ENCODE measurements at regions not wholly inside any gene's neighbourhood (a gene's known extent, or its start where the extent isn't known, plus 50 kb on each side); places are given as distances from the start of the nearest gene placed in this dataset.

DNA sequence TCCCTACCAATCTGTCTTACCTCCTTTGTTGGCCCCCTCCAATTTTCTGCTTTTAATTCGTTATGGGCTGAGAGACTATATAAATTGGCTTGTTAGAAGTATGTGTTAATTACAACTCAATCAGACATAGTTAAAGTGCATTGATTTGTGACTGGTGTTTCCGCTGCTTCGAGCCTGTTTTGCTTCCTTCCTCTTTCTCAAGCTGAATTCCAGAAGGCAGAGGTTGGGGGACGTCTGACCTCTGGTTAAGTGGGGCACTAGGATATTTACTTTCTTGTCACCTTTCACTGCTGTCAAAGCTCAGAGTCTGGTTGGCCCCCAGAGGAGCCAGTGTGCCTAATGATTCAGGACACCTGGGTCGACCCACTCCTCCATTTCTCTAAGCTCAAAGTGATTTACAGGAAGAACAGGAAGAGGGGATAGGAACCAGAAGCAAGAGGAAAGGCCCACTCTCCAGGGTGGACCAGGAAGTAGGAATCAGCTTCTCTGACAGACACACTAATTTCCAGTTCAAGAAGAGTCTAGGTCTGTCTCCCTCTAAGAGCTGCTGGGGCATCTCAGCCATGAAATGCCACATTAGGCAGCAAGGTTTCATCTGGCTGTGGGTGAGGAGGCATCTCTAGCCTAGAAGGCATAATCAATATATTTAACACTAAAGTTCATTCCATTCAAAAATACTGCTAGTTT, 397.2 kb upstream of the NPVF start:
- Mint-ChIP-seq H3K9me3 (no peaks in the 10 kb centered on the region), H3K4me3 (no peak overlapping the region), H3K27ac (peak overlapping the region; percentile 50), H3K36me3 (no peaks in the 10 kb centered on the region), H3K4me1 (peaks cover 18% of the 10 kb centered on the region), H3K27me3 (ENCODE audit: low read depth) (no peaks in the 10 kb centered on the region)
- TF ChIP-seq, protein P1, sequence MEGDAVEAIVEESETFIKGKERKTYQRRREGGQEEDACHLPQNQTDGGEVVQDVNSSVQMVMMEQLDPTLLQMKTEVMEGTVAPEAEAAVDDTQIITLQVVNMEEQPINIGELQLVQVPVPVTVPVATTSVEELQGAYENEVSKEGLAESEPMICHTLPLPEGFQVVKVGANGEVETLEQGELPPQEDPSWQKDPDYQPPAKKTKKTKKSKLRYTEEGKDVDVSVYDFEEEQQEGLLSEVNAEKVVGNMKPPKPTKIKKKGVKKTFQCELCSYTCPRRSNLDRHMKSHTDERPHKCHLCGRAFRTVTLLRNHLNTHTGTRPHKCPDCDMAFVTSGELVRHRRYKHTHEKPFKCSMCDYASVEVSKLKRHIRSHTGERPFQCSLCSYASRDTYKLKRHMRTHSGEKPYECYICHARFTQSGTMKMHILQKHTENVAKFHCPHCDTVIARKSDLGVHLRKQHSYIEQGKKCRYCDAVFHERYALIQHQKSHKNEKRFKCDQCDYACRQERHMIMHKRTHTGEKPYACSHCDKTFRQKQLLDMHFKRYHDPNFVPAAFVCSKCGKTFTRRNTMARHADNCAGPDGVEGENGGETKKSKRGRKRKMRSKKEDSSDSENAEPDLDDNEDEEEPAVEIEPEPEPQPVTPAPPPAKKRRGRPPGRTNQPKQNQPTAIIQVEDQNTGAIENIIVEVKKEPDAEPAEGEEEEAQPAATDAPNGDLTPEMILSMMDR (IDR thresholded peaks at IDR 0.05; ENCODE audit: unreplicated experiment) = no peak
- DNase-seq (ENCODE audit: low spot score in 2 of 2, unreplicated experiment in 2 of 2) = no peak

DNA sequence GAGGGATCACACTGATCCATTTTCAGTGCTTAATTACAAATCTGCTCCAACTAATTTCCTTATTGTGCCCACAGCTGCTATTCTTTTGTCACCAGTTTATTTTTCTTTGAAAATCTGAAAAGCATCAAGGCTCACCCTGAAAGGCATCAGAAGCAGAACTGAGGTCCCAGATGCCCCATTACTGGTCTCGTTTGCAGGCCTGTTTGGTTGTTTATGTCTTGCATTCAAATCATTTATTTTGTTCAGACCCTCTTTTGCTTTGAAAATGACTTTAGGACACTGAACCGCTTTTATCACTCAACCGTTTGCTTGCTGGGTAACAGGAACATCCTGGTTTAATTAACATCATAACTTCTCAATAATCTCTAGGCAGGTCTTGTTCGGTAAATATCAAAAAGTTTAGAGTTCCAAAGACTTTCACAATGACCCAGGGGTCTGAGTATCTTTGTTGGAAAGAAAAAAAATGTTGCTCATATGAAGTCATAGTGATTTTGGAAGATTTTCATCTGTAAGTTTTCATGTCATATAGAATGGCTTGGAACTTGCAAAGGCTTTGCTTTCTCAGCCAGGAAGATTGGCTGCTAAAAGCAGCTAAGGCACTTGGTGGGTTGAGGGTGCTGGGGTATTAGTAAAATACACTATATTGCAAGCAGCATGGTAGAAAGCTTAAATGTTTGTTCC, 398.3 kb upstream of the NPVF start:
- DNase-seq (ENCODE audit: low spot score in 2 of 2, unreplicated experiment in 2 of 2) = no peak
- Mint-ChIP-seq H3K27me3 (ENCODE audit: low read depth) (no peaks in the 10 kb centered on the region), H3K4me1 (peaks cover 18% of the 10 kb centered on the region), H3K4me3 (no peak overlapping the region), H3K27ac (peak overlapping the region; percentile 8), H3K9me3 (no peaks in the 10 kb centered on the region), H3K36me3 (no peaks in the 10 kb centered on the region)
- TF ChIP-seq, protein P1 (IDR thresholded peaks at IDR 0.05; ENCODE audit: unreplicated experiment) = no peak

DNA sequence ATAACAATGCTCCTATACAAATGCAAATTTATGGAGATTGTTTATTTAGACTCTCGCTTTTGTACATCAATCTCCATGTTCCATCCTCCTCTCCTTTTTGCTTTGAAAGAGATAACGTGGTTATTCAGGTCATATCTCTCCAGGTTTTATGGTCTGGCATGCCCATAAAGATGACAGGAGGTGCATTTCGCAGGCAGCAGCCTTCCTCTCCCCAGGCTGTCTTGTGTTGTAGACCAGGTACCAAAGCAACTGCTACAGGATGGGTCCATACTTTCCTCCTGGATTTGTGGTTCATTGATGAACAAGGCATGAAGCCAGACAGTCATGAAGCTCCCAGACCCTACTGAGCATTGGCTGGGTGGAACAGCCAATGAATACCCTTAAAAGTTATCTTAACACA, 400.2 kb upstream of the NPVF start:
- DNase-seq (ENCODE audit: low spot score in 2 of 2, unreplicated experiment in 2 of 2) = no peak
- H3K36me3 Mint-ChIP-seq = no peaks in the 10 kb centered on the region
- TF ChIP-seq, protein P1 (IDR thresholded peaks at IDR 0.05; ENCODE audit: unreplicated experiment) = no peak
- H3K27ac Mint-ChIP-seq = no peak overlapping the region
- H3K4me3 Mint-ChIP-seq = no peak overlapping the region
- H3K27me3 Mint-ChIP-seq (ENCODE audit: low read depth) = no peaks in the 10 kb centered on the region
- H3K4me1 Mint-ChIP-seq = peaks cover 28% of the 10 kb centered on the region
- no peaks in the 10 kb centered on the region for H3K9me3 Mint-ChIP-seq

DNA sequence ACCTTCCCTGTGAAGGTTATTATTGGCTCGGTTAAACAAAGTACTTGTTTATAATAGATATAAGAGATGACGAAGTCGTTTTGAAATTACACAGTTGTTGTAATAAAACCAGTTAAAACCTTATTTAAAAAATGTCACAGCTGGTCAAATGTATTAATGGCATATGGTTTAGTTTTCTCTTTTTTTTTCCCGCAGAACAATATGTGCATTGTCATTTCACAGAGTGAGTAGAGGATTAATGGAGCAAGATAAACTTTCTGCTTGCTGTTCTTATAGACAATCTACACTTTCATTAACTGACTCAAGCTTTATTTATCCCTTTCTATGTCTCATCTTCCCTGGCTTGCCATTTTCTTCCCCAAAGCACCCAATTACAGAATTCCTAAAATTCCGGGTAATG, 404.3 kb upstream of the NPVF start:
- no peak overlapping the region for H3K27ac Mint-ChIP-seq
- H3K4me1 Mint-ChIP-seq = peaks cover 18% of the 10 kb centered on the region
- DNase-seq (ENCODE audit: low spot score in 2 of 2, unreplicated experiment in 2 of 2) = no peak
- no peak overlapping the region for H3K4me3 Mint-ChIP-seq
- H3K27me3 Mint-ChIP-seq (ENCODE audit: low read depth) = no peaks in the 10 kb centered on the region
- TF ChIP-seq, protein P1 (IDR thresholded peaks at IDR 0.05; ENCODE audit: unreplicated experiment) = no peak
- H3K36me3 Mint-ChIP-seq = no peaks in the 10 kb centered on the region
- H3K9me3 Mint-ChIP-seq = no peaks in the 10 kb centered on the region

DNA sequence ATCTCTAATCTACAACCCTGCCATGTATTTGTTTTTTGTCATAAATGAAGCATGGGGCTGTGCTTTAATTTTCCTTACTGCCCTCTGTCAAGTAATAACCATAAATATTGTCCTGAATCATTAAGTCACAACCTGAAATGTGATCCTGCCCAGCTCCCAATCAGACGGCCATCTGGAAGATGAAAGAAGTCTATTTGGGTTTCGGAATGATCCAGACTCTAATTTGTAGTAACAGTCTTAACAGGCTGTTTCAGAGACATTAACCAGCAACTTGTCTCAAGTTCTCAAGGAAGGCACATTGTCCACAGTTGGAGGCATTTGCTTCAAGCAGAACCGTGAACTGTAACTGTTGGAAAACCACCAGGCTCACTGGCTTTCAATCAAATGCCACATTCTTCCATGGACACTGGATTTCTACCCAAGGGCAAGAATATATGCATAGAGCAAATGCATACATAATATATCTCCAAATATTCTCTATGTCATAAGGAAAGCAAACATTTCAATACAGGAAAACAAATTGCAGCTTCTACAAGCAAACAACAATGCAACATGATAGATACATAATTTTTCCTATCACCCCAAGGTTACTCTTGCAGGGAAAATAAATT, 405.2 kb upstream of the NPVF start:
- peaks cover 18% of the 10 kb centered on the region for H3K4me1 Mint-ChIP-seq
- H3K27me3 Mint-ChIP-seq (ENCODE audit: low read depth) = no peaks in the 10 kb centered on the region
- no peaks in the 10 kb centered on the region for H3K36me3 Mint-ChIP-seq
- no peak overlapping the region for H3K4me3 Mint-ChIP-seq
- H3K9me3 Mint-ChIP-seq = no peaks in the 10 kb centered on the region
- DNase-seq (ENCODE audit: low spot score in 2 of 2, unreplicated experiment in 2 of 2) = no peak
- no peak overlapping the region for H3K27ac Mint-ChIP-seq
- TF ChIP-seq, protein P1 (IDR thresholded peaks at IDR 0.05; ENCODE audit: unreplicated experiment) = no peak

Data from mesothelial cell of epicardium (in vitro differentiated cells).